ENCODE measurements at regions not wholly inside any gene's neighbourhood (a gene's known extent, or its start where the extent isn't known, plus 50 kb on each side); places are given as distances from the start of the nearest gene placed in this dataset.
"Not testable (repeated sequence)": the region's sequence is repeated elsewhere in the genome, so short reads cannot be mapped to it uniquely, and the experiment has no call there.

- H3K27ac Mint-ChIP-seq: no peak overlapping the region
- peaks cover 21% of the 10 kb centered on the region for H3K4me1 Mint-ChIP-seq (ENCODE audit: low read depth)
- H3K4me3 Mint-ChIP-seq: no peak overlapping the region
- H3K36me3 Mint-ChIP-seq (ENCODE audit: low read depth): peaks cover 9% of the 10 kb centered on the region
- H3K9me3 Mint-ChIP-seq: peaks cover 12% of the 10 kb centered on the region
- no peaks in the 10 kb centered on the region for H3K27me3 Mint-ChIP-seq (ENCODE audit: low read depth)
Measured at GRCh38 chr6:80540700-80541099, 434.2 kb downstream of the BCKDHB start.

- Mint-ChIP-seq H3K27me3 (ENCODE audit: low read depth) (no peaks in the 10 kb centered on the region), H3K36me3 (ENCODE audit: low read depth) (peaks cover 12% of the 10 kb centered on the region), H3K4me1 (ENCODE audit: low read depth) (peaks cover 9% of the 10 kb centered on the region), H3K9me3 (peaks cover 14% of the 10 kb centered on the region), H3K4me3 (no peak overlapping the region), H3K27ac (no peak overlapping the region)
Measured at GRCh38 chr6:80537118-80537972, 430.9 kb downstream of the BCKDHB start.

DNA sequence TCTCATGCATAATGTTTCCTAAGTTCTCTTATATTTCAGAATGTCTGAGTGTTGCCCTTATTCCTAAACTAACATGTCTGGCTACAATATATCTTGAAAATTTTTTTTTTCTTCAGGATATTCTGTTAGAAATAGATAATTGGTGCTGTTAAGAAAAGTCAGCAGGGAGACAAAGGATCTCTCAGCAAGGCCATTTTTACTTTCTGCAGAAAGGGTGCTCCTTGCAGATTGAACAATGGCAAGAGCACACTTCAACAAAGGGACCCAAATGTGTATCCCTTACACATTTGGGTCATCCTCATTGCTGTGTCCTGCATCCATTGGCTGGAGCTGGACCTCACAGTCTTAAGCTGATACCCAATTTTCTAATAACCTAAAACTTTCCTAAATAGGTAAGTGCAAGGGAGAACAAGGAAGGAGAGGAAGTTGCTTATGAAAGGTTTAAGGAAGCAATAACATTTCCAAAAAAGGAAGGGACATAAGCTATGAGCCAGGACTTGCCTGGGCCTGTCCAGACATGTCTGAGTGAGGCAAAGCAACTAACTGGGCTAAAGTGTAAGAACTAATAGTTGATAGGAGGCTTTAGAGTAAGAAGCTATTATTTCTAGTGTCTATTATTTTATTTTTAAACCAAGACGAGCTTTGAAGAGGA lies 429.6 kb downstream of the BCKDHB start:
- Mint-ChIP-seq H3K9me3 (peaks cover 14% of the 10 kb centered on the region), H3K4me3 (no peak overlapping the region), H3K27ac (no peak overlapping the region), H3K4me1 (ENCODE audit: low read depth) (no peaks in the 10 kb centered on the region), H3K27me3 (ENCODE audit: low read depth) (no peaks in the 10 kb centered on the region), H3K36me3 (ENCODE audit: low read depth) (peaks cover 12% of the 10 kb centered on the region)

DNA sequence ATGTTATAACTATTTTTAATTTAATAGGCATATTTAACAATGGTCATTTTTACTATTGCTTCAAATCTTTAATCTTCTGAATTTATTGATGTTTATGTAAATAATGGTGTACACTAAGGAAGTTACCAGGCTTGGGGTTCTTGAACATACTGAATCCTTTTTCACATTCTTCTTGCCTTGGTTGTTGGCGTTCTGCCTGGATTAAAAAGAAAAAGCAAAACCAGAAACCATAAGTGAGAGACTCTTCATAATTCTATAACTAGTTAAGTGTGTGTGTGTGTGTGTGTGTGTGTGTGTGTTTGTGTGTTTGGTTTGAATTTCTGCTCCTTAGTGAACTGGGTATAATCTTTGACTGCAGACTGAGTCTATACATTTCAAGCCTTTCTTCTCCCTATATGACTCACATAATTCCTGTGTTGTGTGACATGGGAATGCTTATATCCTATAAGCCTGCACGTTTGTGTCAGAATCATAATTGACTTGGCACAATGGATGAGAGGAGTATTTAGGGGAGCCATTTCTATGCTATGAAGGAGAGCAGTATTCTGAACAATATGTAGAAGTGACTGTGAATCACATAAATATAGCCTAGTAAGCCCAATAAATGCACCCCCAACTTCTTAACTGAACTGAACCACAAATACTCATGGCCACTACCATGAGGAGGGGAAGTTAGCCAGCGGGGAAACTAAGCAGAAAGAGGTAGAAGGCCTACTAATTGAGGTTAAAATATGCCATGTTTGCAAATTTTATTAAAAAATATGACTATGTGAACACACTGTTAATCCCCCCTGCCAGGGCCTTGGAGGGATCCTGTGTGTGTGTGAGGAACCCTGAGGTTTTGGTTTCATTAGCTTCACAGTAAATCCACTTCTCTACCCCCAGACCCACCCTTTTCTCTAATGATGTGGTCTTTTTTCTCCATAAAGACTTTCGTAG lies 425.5 kb downstream of the BCKDHB start:
- Mint-ChIP-seq H3K4me1 (ENCODE audit: low read depth) (no peaks in the 10 kb centered on the region), H3K27me3 (ENCODE audit: low read depth) (no peaks in the 10 kb centered on the region), H3K9me3 (peaks cover 12% of the 10 kb centered on the region), H3K4me3 (no peak overlapping the region), H3K27ac (no peak overlapping the region), H3K36me3 (ENCODE audit: low read depth) (peaks cover 8% of the 10 kb centered on the region)

DNA sequence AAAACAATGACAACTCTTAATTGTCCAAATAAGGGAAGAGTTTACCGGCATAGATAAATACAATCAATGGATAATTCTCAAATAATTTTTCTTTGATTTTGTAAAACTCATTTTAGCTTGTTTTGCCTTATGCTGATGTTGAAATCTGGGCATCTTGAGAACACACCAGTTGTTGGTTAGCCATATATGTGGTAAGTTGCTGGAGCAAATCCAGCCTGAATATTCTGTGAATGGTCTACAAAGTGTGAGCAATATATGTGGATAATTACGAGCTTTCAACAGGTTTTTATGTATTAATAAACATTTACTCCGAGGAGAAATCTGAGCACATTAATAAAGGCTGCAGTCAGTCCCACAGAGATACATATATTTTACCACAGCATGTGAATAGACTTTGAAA lies 423.6 kb downstream of the BCKDHB start:
- Mint-ChIP-seq H3K4me3 (no peak overlapping the region), H3K9me3 (peaks cover 2% of the 10 kb centered on the region), H3K27ac (no peak overlapping the region), H3K4me1 (ENCODE audit: low read depth) (no peaks in the 10 kb centered on the region), H3K36me3 (ENCODE audit: low read depth) (no peaks in the 10 kb centered on the region), H3K27me3 (ENCODE audit: low read depth) (no peaks in the 10 kb centered on the region)

DNA sequence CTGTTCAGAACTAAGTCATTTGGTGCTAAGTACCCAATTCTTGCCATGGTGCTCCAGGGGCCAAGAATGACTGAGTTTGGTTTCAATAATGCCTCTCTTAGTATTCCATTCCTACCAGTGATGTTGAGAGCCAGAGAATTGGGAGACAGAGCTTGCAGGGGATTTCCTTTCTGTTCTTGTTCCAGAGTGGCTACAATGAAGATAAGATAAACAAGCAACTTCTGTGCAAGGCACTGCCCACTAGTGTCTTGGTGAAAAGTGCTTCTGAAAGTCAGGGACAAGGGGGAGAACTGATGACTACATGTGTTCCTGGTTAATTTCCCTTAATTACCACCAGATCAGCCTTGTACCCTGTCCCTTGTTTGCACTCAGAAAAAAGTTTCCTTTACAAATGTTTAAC lies 421.6 kb downstream of the BCKDHB start:
- H3K4me3 Mint-ChIP-seq: no peak overlapping the region
- peaks cover 7% of the 10 kb centered on the region for H3K9me3 Mint-ChIP-seq
- H3K27ac Mint-ChIP-seq: no peak overlapping the region

GRCh38 chr6:80527552-80528052 lies 421.1 kb downstream of the BCKDHB start:
- Mint-ChIP-seq H3K4me1 (ENCODE audit: low read depth) (peaks cover 5% of the 10 kb centered on the region), H3K27ac (no peak overlapping the region), H3K4me3 (no peak overlapping the region), H3K36me3 (ENCODE audit: low read depth) (no peaks in the 10 kb centered on the region), H3K27me3 (ENCODE audit: low read depth) (no peaks in the 10 kb centered on the region), H3K9me3 (peaks cover 11% of the 10 kb centered on the region)

More for the DNA sequence above, 421.6 kb downstream of the BCKDHB start:
- H3K36me3 Mint-ChIP-seq (ENCODE audit: low read depth): no peaks in the 10 kb centered on the region
- peaks cover 5% of the 10 kb centered on the region for H3K4me1 Mint-ChIP-seq (ENCODE audit: low read depth)
- no peaks in the 10 kb centered on the region for H3K27me3 Mint-ChIP-seq (ENCODE audit: low read depth)

DNA sequence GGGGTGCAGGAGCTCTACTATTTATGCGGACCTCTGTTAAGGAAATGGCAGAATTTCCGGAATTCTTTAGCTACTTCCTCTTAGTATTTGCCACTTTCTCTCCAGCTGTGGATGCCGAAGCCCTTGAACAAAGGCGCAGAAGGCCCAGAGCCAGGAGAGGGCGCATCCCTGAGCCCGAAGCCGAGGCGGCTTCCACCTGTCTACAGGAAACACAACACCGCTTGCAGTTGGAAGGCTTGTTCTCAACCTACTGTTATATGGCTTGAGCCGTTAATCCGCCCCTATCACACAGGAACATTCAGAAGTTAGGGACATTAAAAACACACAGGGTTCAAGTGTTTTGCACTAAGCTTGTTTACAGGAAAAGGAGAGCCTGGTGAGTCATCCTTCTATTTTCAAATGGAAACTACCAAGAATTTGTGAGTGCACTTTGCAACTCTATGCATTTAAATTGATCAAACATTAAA lies 417.1 kb downstream of the BCKDHB start:
- peak overlapping the region; percentile 59 for H3K4me3 Mint-ChIP-seq
- H3K4me1 Mint-ChIP-seq (ENCODE audit: low read depth): peaks cover 5% of the 10 kb centered on the region
- H3K27me3 Mint-ChIP-seq (ENCODE audit: low read depth): no peaks in the 10 kb centered on the region
- peak overlapping the region; percentile 84 for H3K27ac Mint-ChIP-seq
- peaks cover 11% of the 10 kb centered on the region for H3K9me3 Mint-ChIP-seq
- H3K36me3 Mint-ChIP-seq (ENCODE audit: low read depth): no peaks in the 10 kb centered on the region

GRCh38 chr6:80523010-80523409 lies 416.5 kb downstream of the BCKDHB start:
- Mint-ChIP-seq H3K36me3 (ENCODE audit: low read depth) (no peaks in the 10 kb centered on the region), H3K4me3 (no peak overlapping the region)

GRCh38 chr6:80522576-80522975 lies 416.1 kb downstream of the BCKDHB start:
- Mint-ChIP-seq H3K36me3 (ENCODE audit: low read depth) (no peaks in the 10 kb centered on the region), H3K27ac (no peak overlapping the region), H3K4me3 (no peak overlapping the region), H3K27me3 (ENCODE audit: low read depth) (no peaks in the 10 kb centered on the region), H3K4me1 (ENCODE audit: low read depth) (peaks cover 5% of the 10 kb centered on the region), H3K9me3 (peaks cover 11% of the 10 kb centered on the region)

More at GRCh38 chr6:80523010-80523409, 416.5 kb downstream of the BCKDHB start:
- Mint-ChIP-seq H3K27ac (no peak overlapping the region), H3K27me3 (ENCODE audit: low read depth) (no peaks in the 10 kb centered on the region), H3K9me3 (peaks cover 11% of the 10 kb centered on the region), H3K4me1 (ENCODE audit: low read depth) (peaks cover 5% of the 10 kb centered on the region)

DNA sequence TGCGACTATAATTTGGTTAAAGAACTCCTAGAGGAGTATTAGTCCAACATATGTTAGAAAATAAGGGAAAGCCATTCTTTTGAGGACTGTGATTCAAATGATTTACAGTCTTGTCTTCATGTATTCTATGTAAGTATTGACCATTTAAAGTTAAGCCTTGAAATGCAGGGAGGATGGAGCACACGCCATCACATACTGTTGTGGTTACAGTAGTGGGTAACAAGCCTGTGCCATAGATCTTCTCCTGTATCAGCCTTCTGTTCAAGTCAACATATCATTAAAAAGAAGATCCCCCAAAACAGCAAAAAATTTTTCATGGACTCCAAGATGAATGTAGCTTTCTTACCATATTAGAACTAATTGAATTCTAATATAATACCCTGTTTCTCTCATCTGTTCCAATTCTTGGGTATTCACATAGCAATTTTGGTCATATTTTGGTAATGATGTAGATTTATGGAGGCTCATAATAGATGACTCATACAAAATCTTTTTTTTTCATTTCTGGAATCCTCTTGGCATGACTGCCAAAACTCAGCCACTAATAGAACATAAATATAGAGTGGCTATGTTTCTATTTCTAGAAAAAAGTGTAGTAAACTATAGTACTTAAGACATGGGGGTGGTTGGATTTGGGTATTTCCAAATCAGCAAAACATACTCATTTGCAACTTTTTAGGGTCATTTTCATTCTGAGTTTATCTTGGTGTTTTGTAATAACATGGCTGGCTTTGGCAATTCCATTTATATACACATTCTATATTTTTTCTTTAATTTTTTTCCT lies 413.5 kb downstream of the BCKDHB start:
- Mint-ChIP-seq H3K36me3 (ENCODE audit: low read depth) (no peaks in the 10 kb centered on the region), H3K4me3 (no peak overlapping the region), H3K27me3 (ENCODE audit: low read depth) (peaks cover 2% of the 10 kb centered on the region), H3K9me3 (peaks cover 9% of the 10 kb centered on the region), H3K4me1 (ENCODE audit: low read depth) (peaks cover 5% of the 10 kb centered on the region), H3K27ac (no peak overlapping the region)

DNA sequence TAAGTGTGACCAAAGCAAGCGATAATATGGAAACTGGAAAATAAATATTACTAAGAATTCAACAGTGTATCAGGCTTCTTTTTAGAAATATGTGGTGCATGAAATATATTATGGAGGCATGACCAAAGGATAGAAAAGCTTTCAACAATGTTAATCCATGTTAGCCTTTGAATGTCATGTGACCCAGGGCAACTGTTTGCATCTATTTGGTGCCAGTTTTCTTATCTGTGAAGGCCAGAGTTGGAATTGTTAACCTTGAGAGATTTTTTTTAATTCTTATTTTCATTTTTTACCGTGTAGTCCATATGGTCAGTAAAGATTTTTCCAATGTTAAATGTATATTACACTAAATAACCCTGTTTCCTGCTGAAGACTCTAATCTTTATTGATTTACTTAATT lies 411.1 kb downstream of the BCKDHB start:
- no peaks in the 10 kb centered on the region for H3K9me3 Mint-ChIP-seq
- no peak overlapping the region for H3K27ac Mint-ChIP-seq
- no peaks in the 10 kb centered on the region for H3K4me1 Mint-ChIP-seq (ENCODE audit: low read depth)
- no peaks in the 10 kb centered on the region for H3K36me3 Mint-ChIP-seq (ENCODE audit: low read depth)
- no peak overlapping the region for H3K4me3 Mint-ChIP-seq
- peaks cover 13% of the 10 kb centered on the region for H3K27me3 Mint-ChIP-seq (ENCODE audit: low read depth)

- H3K4me1 Mint-ChIP-seq (ENCODE audit: low read depth): not testable (repeated sequence)
Measured at GRCh38 chr6:80510521-80510920, 404.1 kb downstream of the BCKDHB start.

More at GRCh38 chr6:80510521-80510920, 404.1 kb downstream of the BCKDHB start:
- H3K27me3 Mint-ChIP-seq (ENCODE audit: low read depth): peaks cover 18% of the 10 kb centered on the region
- H3K27ac Mint-ChIP-seq; H3K4me3 Mint-ChIP-seq; H3K9me3 Mint-ChIP-seq; H3K36me3 Mint-ChIP-seq (ENCODE audit: low read depth): not testable (repeated sequence)

All from T-helper 1 cell treated with Interleukin-12 subunit alpha and Interleukin-12 subunit beta and Interleukin-4 antibody, amounts not matched to agents 30 μg/mL and 1 μg/mL, for 36 hours (primary cell).